Duodenal mucosa (tissue), 2 donors: ENCODE measurements at regions not wholly inside any gene's neighbourhood (a gene's known extent, or its start where the extent isn't known, plus 50 kb on each side); places are given as distances from the start of the nearest gene placed in this dataset.
"Not testable (repeated sequence)": the region's sequence is repeated elsewhere in the genome, so short reads cannot be mapped to it uniquely, and the experiment has no call there.

Source experiments
- H3K27ac ChIP-seq: one replicate; pipeline ENCODE4 v1.7.0; 2013; ENCODE audit warnings: low read depth, low read length
- H3K27me3 ChIP-seq, 2 donors: one replicate each; pipeline ENCODE4 v1.7.0; 2013; ENCODE audit warnings: low read length in 2 of 2, control low read depth in 1 of 2; ENCODE audit not compliant: insufficient read depth in 2 of 2, control insufficient read depth in 1 of 2
- H3K36me3 ChIP-seq, 2 donors: one replicate each; pipeline ENCODE4 v1.7.0; 2013; ENCODE audit warnings: low read length in 2 of 2, control low read depth in 1 of 2; ENCODE audit not compliant: insufficient read depth in 2 of 2, control insufficient read depth in 1 of 2
- H3K4me1 ChIP-seq, 2 donors: one replicate each; pipeline ENCODE4 v1.7.0; 2013; ENCODE audit warnings: low read length in 2 of 2, control low read depth in 1 of 2; ENCODE audit not compliant: insufficient read depth in 2 of 2, control insufficient read depth in 1 of 2
- H3K4me3 ChIP-seq, 2 donors: one replicate each; pipeline ENCODE4 v1.7.0; 2013; ENCODE audit warnings: low read length in 2 of 2, low read depth in 1 of 2
- H3K9ac ChIP-seq, 2 donors: one replicate each; pipeline ENCODE4 v1.7.0; 2013; ENCODE audit warnings: low read length in 2 of 2, low read depth in 1 of 2
- H3K9me3 ChIP-seq, 2 donors: one replicate each; pipeline ENCODE4 v1.7.0; 2013; ENCODE audit warnings: low read length in 2 of 2, control low read depth in 1 of 2; ENCODE audit not compliant: control insufficient read depth in 1 of 2

DNA sequence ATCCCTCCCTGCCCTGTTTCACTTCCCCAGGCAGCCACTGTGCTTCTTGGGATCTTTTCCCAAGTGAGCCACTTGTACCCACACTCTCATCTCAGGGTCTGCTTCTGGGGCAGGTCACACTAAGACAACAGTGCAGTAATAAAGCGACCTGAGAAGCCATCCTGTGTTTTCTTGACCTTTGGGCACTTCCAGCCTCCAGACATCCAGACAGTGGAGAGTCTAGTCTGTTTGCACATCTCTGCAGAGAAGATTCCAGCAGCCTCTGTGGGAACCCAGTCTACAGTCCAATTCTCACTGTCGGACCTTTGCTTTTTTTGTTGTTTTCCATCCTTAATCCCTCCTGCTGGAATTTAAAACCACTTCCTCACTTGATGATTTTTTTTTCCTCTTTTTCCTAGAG lies 50.3 kb upstream of the ATP6AP2 start:
- Histone ChIP-seq H3K4me3 (no peak overlapping the region), H3K9me3 (no peaks in the 10 kb centered on the region), H3K9ac (no peak overlapping the region), H3K27me3 (no peaks in the 10 kb centered on the region), H3K36me3 (no peaks in the 10 kb centered on the region), H3K4me1 (no peaks in the 10 kb centered on the region), H3K27ac (no peak overlapping the region)

DNA sequence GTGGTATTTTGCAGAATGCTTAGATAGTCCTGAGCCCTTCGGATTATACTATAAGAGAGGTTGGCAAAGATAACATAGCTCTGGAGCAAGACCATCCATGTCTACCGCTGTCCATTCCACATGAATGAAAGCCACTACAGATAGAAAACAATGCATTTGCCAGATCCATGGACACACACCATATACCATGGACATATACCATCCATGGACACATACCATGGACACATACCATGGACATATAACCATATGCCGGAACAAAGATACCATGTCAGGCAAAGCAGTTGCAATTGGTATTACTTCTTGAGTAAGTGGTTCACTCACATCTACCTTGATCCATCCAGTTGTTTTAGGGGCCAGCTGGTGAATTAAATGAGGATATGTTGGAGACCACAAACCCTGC lies 53.2 kb upstream of the ATP6AP2 start:
- Histone ChIP-seq H3K27ac (no peak overlapping the region), H3K9ac (no peak overlapping the region), H3K9me3 (no peaks in the 10 kb centered on the region), H3K4me3 (no peak overlapping the region), H3K36me3 (no peaks in the 10 kb centered on the region), H3K27me3 (no peaks in the 10 kb centered on the region), H3K4me1 (no peaks in the 10 kb centered on the region)

- Histone ChIP-seq H3K4me1 (no peaks in the 10 kb centered on the region), H3K9me3 (no peaks in the 10 kb centered on the region), H3K27ac (no peak overlapping the region), H3K4me3 (no peak overlapping the region), H3K9ac (no peak overlapping the region), H3K36me3 (no peaks in the 10 kb centered on the region), H3K27me3 (no peaks in the 10 kb centered on the region)
These were observed 54.4 kb upstream of the ATP6AP2 start for GRCh38 chrX:40526412-40526811.

DNA sequence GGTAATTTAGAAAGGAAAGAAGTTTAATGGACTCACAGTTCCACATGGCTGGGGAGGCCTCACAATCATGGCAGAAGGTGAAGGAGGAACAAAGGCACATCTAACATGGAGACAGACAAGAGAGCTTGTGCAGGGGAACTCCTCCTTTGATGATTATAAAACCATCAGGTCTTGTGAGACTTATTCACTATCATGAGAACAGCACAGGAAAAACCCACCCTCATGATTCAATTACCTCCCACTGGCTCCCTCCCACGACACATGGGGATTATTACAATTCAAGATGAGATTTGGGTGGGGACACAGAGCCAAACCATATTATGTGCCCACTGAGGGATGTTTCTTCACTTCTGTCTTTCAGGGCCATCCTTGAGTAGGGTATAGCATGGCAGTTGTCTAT lies 54.9 kb upstream of the ATP6AP2 start:
- H3K27me3 ChIP-seq, H3K27ac ChIP-seq, H3K4me3 ChIP-seq, H3K9ac ChIP-seq, H3K9me3 ChIP-seq, H3K36me3 ChIP-seq, H3K4me1 ChIP-seq: not testable (repeated sequence)

- Histone ChIP-seq H3K4me1 (no peaks in the 10 kb centered on the region), H3K36me3 (no peaks in the 10 kb centered on the region), H3K9me3 (no peaks in the 10 kb centered on the region), H3K27ac (no peak overlapping the region), H3K27me3 (no peaks in the 10 kb centered on the region), H3K4me3 (no peak overlapping the region), H3K9ac (no peak overlapping the region)
These were observed 56.3 kb upstream of the ATP6AP2 start for GRCh38 chrX:40524423-40524822.

- Histone ChIP-seq H3K9ac (no peak overlapping the region), H3K9me3 (no peaks in the 10 kb centered on the region), H3K27me3 (no peaks in the 10 kb centered on the region), H3K27ac (no peak overlapping the region), H3K36me3 (no peaks in the 10 kb centered on the region), H3K4me3 (no peak overlapping the region), H3K4me1 (no peaks in the 10 kb centered on the region)
These were observed 56.9 kb upstream of the ATP6AP2 start for GRCh38 chrX:40523852-40524251.

GRCh38 chrX:40521868-40522450 lies 58.8 kb upstream of the ATP6AP2 start:
- H3K9ac ChIP-seq = no peak overlapping the region
- H3K36me3 ChIP-seq = no peaks in the 10 kb centered on the region
- no peaks in the 10 kb centered on the region for H3K4me1 ChIP-seq
- no peaks in the 10 kb centered on the region for H3K9me3 ChIP-seq
- no peaks in the 10 kb centered on the region for H3K27me3 ChIP-seq
- no peak overlapping the region for H3K27ac ChIP-seq
- H3K4me3 ChIP-seq = no peak overlapping the region

- no peak overlapping the region for H3K27ac ChIP-seq
- no peaks in the 10 kb centered on the region for H3K9me3 ChIP-seq
- no peaks in the 10 kb centered on the region for H3K27me3 ChIP-seq
- no peaks in the 10 kb centered on the region for H3K36me3 ChIP-seq
- H3K4me1 ChIP-seq = no peaks in the 10 kb centered on the region
- no peak overlapping the region for H3K4me3 ChIP-seq
- no peak overlapping the region for H3K9ac ChIP-seq
These were observed 66.4 kb upstream of the ATP6AP2 start for GRCh38 chrX:40514376-40514775.

GRCh38 chrX:40513835-40514234 lies 66.9 kb upstream of the ATP6AP2 start:
- Histone ChIP-seq H3K27ac (no peak overlapping the region), H3K36me3 (no peaks in the 10 kb centered on the region), H3K4me3 (no peak overlapping the region), H3K27me3 (no peaks in the 10 kb centered on the region), H3K9ac (no peak overlapping the region), H3K4me1 (no peaks in the 10 kb centered on the region), H3K9me3 (no peaks in the 10 kb centered on the region)

- Histone ChIP-seq H3K4me1 (no peaks in the 10 kb centered on the region), H3K9ac (no peak overlapping the region), H3K36me3 (no peaks in the 10 kb centered on the region), H3K4me3 (no peak overlapping the region), H3K27ac (no peak overlapping the region), H3K27me3 (no peaks in the 10 kb centered on the region), H3K9me3 (no peaks in the 10 kb centered on the region)
These were observed 67.8 kb upstream of the ATP6AP2 start for GRCh38 chrX:40513012-40513411.

DNA sequence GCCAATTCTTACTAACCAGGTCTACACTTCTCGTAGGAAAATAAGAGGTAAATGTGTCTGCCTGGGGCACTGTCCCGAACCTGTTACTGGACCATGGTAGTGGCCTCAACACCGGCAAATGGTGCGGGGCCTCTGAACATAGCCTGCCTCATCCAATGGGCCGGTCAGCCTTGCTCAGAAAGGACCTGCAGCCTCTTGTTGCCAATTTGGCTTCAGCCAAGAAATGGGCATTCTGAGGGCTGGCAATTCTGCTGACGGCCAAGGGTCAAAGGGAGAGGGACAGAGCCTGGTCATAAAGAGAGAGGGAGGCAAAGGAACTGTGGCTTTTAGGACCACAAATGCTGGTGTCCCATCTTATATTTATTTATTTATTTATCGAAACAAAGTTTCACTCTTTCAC lies 69.5 kb upstream of the ATP6AP2 start:
- no peaks in the 10 kb centered on the region for H3K36me3 ChIP-seq
- no peaks in the 10 kb centered on the region for H3K9me3 ChIP-seq
- H3K27ac ChIP-seq = no peak overlapping the region
- H3K4me3 ChIP-seq = no peak overlapping the region
- H3K27me3 ChIP-seq = no peaks in the 10 kb centered on the region
- H3K9ac ChIP-seq = no peak overlapping the region
- no peaks in the 10 kb centered on the region for H3K4me1 ChIP-seq
